Epidermal melanocyte (primary cell): ENCODE measurements at regions not wholly inside any gene's neighbourhood (a gene's known extent, or its start where the extent isn't known, plus 50 kb on each side); places are given as distances from the start of the nearest gene placed in this dataset.
"Not testable (repeated sequence)": the region's sequence is repeated elsewhere in the genome, so short reads cannot be mapped to it uniquely, and the experiment has no call there.

Source experiments
- DNase-seq: peaks from one replicate; pipeline ENCODE4 v3.0.0; 2011; ENCODE audit warnings: low spot score; ENCODE audit not compliant: insufficient read length

DNA sequence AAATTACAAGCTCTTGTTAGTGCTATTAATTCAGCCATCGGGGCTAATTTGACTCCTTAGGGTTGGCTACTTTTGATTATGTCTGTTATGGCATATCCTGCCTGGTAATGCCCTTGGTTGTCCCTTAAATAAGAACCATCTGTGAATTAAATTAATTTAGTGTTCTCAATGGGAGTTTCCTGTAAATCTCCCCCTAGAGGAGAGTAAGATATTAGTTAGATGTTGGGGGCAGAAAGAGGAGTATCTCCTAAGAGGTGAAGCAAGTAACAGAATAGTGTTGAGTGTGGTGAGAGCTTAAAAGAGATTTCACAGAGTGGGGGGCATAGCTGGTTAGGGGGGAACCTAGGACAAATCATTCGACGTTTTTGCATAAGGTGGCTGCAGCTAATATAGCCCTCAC is 1126.9 kb downstream of the JRKL start:
- no peak for DNase-seq

DNA sequence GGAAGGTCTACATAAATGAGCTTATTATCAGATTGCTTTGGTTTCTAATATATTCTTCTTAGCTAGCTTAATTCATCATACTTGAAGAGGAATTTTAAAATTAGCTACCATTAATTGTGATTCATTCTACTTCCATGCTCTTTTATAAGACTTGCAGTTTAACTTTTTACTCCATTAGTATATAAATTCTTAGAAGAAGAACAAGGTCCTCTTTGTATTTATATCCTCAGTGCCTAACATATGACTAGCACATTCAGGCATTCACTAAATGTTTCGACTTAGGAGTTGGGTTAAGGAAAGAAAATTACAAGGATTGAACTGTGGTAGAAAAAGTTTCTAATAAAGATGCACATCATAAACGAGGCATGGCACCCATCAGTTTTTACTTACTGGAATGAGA is 1135.5 kb downstream of the JRKL start:
- DNase-seq: no peak

DNA sequence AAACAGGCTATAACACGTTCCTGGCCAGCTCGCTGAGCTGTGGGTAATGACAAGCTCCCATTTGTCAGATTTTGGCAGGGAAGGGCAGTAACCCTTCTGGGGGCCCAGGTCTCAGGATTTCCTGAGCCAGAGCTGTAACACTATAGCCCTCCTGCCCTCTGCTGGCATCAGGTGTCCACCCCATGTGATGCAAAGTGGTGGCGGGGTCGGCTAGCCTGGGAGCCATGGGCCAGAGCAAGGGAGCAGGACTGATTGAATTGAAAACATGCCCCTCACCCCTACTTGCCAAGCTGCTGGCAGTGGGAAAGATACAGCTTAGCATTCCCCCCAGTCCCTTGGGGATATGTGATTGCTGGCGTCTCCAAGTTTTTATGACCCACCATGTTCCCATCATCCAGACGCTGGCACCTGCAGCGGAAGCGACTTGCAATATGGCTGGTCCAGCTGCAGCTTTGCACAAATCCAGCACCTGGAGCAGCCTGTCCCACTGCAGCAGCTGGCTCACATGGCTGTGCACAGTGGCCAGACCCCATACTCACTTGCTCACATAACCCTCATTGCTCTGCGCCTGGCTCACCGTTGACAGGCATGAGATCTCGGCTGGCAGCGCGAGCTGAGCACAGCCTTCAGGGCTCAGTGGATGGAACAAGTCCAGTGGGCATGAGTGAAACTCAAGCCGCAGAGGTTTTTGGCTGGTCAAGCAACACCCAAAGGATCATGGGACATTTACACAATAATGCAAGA is 1147.8 kb downstream of the JRKL start:
- DNase-seq: no peak

DNA sequence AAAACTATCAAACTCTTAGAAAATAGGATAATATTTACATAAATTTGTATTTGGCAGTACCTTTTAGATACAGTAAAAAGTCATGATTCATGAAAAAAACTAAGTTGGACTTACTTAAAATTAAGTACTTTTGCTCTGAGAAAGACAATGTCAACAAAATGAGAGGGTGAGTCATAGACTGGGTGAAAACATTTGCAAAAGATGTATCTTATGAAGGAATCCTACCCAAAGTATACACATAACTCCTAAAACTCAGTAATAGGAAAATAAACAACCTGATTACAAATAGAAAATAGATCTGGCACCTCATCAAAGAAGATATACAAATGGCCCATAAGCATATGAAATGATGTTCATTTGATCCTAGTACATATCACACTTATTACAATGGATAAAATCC is 1154.6 kb downstream of the JRKL start:
- DNase-seq: no peak

DNA sequence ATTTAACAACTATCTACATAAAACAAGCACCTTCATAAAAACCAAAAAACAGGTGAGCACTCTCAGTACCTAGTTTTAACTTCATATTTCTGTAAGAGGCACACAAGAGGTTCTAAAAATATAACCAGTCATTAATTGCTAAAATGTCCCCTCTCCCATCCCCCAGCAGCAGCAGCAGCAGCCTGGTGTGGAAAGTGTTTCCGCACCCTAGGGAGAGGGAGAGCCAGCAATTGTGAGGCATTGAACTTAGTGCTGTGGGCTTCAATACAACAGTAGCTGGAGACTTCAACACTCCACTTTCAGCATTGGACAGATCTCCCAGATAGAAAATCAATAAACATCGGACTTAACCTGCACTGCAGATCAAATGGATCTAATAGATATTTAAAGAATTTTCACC is 1158.5 kb downstream of the JRKL start:
- no peak for DNase-seq

DNA sequence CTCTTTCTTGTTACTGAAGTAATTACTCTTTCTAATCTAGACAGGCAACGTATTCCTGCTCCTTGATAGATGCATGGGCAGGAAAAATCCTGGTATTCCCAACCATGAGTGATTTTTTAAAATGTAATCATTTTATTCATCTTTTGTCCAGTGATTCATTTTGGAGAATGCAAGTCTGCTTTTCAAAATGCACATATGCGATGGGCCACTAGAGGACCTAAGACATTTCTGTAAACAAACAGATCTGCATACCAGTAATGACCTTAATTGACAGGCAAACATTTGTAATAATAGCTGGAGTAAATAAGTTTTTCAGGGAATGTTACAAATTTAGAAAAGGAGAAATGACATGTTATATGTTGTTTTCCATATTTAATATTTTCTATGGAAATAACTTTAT is 1167.6 kb downstream of the JRKL start:
- no peak for DNase-seq

GRCh38 chr11:97567801-97568200 is 1178.0 kb downstream of the JRKL start:
- no peak for DNase-seq

DNA sequence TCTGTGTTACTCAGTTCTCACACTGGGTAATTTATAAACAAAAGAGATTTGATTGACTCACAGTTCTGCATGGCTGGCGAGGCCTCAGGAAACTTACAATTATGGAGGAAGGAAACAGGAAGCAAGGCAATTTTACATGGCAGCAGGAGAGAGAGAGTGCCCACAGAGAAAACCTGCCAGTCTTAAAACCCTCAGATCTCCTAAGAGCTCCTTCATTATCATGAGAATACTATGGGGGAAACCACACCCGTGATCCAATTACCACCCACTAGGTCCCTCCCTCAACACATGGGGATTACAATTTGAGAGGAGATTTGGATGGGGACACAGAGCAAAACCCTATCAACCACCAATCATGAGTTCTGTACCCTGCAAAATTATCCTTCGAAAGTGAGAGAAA is 1180.8 kb downstream of the JRKL start:
- DNase-seq: no peak

DNA sequence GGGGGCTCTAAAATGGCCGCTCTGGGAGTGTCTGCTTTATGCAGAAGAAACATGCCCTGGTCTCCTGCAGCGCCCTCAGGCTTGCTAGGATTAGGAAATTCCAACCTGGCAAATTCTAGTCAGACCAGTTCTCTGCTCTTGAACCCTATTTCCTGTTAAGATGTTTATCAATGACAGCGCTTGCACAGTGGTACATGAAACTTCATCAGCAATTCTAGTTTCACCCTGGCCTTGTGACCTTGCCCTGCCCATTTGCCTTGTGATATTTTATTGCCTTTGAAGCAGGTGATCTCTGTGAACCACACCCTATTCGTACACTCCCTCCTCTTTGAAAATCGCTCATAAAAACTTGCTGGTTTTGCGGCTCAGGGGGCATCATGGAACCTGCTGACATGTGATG is 1184.0 kb downstream of the JRKL start:
- not testable (repeated sequence) for DNase-seq

DNA sequence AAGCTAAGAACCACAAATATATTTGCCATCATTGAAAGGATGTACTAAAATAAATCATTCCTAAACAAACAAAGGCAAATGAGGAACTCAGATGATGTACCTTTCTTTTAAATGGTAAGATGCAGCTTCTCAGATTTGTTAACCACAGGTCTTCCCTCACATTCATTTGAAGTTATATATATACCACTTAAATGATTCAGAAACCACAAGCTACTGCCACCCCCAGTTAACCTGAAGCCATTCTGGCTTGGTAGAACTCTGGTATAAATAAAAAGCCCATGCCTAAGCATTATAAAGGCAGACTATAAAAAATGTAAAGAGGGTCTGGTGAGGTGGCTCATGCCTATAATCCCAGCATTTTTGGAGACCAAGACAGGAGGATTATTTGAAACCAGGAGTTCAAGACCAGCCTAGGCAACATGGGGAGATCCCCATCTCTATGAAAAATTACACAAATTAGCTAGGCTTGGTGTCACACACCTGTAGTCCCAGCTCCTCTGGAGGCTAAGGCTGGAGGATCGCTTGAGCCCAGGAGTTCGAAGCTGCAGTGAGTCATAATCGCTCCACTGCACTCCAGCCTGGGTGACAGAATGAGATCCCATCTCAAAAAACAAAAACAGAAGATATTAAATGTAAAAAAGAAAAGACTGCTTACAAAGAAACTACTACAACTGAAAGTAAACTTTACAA is 1185.3 kb downstream of the JRKL start:
- no peak for DNase-seq

- no peak for DNase-seq
These were observed 1217.6 kb downstream of the JRKL start for GRCh38 chr11:97607291-97608000.

DNA sequence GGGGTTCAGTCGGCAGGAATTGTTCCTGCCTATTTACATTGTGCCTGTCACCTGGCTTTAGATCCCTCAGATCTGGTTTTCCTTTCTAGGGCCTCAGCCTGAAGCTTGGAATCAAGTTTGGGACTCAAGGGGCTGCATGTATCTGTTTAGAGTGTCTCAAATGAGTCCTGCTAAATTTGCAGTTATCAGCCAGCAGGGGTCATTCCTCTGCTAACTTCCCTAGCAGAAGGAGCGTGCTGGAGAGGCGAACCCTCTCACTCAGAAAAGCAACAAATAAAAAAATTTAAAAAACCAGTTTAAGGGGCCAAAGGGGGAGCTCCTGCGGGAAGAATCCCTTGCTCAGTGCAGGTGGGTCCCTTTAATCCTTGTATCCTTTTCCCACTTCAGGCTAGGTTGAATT is 1220.2 kb downstream of the JRKL start:
- no peak for DNase-seq

DNA sequence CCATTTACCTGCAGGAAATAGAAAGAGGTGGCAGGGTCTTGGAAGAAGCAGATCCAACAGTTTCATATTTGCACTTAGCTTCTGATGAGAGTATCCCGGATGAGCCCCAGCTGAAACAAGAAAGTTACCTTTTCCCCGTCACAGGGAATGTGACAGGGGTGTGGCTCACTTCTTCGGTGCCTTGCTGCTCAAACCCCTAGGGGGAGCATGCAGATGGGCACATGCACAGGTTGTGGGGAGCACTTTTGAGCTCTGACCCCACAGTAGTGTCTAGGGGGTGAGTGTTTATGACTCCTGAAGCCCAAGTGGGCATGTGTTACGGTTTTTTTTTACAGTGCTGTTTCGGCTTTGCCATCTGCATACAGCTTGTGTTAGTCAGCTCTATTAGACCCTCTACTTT is 1221.0 kb downstream of the JRKL start:
- no peak for DNase-seq

DNA sequence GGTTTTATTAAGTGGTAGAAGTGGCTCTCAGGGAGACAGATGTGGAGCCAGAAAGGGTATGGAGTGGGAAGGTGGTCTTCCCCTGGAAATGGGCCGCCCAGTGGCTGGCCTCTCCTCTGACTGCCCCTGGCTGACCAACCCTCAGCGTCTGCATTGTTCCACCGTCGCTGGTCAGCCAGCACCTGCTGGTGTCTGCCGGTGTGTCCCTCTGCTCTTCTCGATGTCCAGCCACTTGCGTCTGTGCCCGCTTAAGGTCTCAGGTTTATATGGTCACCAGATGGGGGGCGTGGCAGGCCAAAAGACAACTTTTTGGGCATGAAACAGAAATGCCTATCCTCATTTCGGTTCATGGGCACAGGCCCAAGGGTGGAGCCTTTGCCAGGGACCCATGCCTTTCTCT is 1221.5 kb downstream of the JRKL start:
- DNase-seq: no peak

DNA sequence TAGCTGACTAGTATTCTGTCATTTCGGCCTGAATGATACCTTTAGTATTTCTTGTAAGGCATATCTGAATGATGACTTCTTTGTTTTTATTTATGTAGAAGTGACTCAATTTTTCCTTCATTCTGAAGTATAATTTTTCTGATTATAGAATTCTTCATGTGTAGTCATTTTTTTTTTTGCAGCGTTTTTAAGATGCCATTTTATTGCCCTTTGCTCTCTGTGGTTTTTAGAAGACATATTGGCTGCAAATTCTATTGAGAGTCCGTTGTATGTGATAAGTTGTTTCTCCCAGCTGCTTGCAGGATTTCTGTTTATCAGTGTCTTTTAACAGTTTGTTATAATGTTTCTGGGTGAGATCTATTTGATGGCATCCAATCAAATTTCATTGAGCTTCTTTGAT is 1224.8 kb downstream of the JRKL start:
- DNase-seq: no peak

DNA sequence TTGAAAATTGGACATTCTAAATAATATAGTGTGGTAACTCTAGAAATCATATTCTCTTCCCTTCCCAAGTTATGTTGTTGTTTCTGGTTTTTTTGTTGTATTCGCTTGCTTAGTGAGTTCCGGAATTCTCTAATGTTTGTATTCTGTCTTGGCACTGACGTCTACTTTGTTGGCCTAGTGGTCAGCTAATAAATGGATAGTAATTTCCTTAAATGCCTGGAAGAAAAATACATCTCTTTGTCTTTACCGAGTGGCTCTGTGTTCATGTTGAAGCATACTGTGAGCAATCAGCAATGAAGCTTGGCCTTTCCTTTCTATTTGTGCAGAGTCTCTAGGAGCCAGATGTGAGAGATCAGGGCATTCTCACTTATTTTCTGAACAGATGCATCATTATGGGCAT is 1225.7 kb downstream of the JRKL start:
- DNase-seq: no peak

DNA sequence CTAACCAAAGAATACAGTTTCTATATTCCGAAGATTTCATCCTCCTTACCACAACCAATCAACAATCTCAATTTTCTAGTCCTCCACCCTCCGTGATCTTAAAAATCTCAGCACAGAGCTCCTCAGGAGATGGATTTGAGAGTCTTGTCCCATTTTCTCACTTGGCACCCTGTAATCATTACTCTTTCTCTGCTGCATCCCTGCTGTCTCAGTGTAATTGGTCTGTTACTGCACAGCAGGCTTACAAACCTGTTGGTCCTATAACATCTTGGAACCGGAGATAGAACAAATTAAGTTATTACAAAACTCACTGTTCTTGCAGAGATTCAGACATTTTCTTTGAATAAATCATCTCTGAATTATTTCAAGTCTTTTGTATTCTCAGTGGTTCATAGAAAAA is 1227.2 kb downstream of the JRKL start:
- DNase-seq: no peak

- no peak for DNase-seq
These were observed 1230.2 kb downstream of the JRKL start for GRCh38 chr11:97620007-97620406.

GRCh38 chr11:97621282-97621681 is 1231.5 kb downstream of the JRKL start:
- no peak for DNase-seq

- no peak for DNase-seq
These were observed 1233.0 kb downstream of the JRKL start for GRCh38 chr11:97622795-97623194.

- DNase-seq: not testable (repeated sequence)
These were observed 1246.9 kb downstream of the JRKL start for GRCh38 chr11:97636741-97637140.

DNA sequence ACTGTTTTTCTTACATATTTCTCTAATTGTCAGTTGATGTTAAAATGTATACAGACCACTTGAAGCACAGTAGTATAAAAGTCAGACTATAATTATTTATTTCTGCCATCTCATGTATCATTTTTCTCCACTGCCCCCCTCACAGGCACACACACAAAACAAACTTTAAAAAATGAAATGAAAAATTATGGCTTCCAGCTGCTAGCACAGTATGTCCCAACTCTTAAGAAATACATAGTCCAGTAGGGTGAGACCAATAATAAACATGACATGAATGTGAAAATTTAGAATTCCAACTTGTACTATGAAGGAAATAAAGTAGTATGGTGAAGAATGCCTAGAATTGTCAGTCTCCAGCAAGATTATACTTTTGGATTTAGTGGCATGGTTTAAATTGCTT is 1247.9 kb downstream of the JRKL start:
- no peak for DNase-seq
